IMR-90 (cell line): ENCODE measurements at regions not wholly inside any gene's neighbourhood (a gene's known extent, or its start where the extent isn't known, plus 50 kb on each side); places are given as distances from the start of the nearest gene placed in this dataset.
"Not testable (repeated sequence)": the region's sequence is repeated elsewhere in the genome, so short reads cannot be mapped to it uniquely, and the experiment has no call there.

ENCODE experiments used
- ATAC-seq: fragments of 200-7000 bp; cut with Tn5 transposase; 2 replicates; pipeline ENCODE4 v1.9.1; 2020; ENCODE audit warnings: low read depth, mild to moderate bottlenecking, moderate library complexity
- BruUV-seq: library from RNA; stranded (reverse); fragments of 400-500 nt; replicated peaks from 2 replicates; lab custom pipeline; 2021; lab: Mats Ljungman, UMichigan
- CTCF ChIA-PET: fragments of 300-600 bp; formaldehyde crosslinking; extraction: SDS; loops from one replicate; lab custom pipeline; 2021; ENCODE audit warnings: antibody characterized with exemption; lab: Yijun Ruan, JAX
- POLR2A ChIA-PET: fragments of 300-600 bp; sonication (Branson Sonifier 250); formaldehyde crosslinking; loops from one replicate; lab custom pipeline; 2022; ENCODE audit warnings: antibody characterized with exemption; ENCODE audit not compliant: unreplicated experiment; lab: Charles Lee
- DNase-seq: peaks from one replicate; pipeline ENCODE4 v3.0.0; 2013
- H2AFZ ChIP-seq: replicated peaks from 2 replicates; pipeline ENCODE3; 2013; ENCODE audit warnings: low read length, mild to moderate bottlenecking; ENCODE audit not compliant: poor library complexity
- H2AK5ac ChIP-seq: 2 replicates; pipeline ENCODE4 v1.6.1; 2013; ENCODE audit warnings: low read depth, low read length, inconsistent platforms
- H2AK9ac ChIP-seq: replicated peaks from 2 replicates; pipeline ENCODE3; 2013; ENCODE audit warnings: mild to moderate bottlenecking, low read depth, low read length, moderate library complexity; ENCODE audit not compliant: poor library complexity
- H2BK120ac ChIP-seq: 2 replicates; pipeline ENCODE4 v1.6.1; 2013; ENCODE audit warnings: low read depth, low read length, inconsistent platforms
- H2BK15ac ChIP-seq: 3 replicates; pipeline ENCODE4 v1.6.1; 2013; ENCODE audit warnings: low read depth, low read length, inconsistent platforms
- H2BK20ac ChIP-seq: 2 replicates; pipeline ENCODE4 v1.6.1; 2013; ENCODE audit warnings: low read depth, mild to moderate bottlenecking, inconsistent platforms, low read length, moderate library complexity
- H2BK5ac ChIP-seq: 2 replicates; pipeline ENCODE4 v1.6.1; 2013; ENCODE audit warnings: mild to moderate bottlenecking, low read depth, low read length, inconsistent platforms; ENCODE audit not compliant: poor library complexity, severe bottlenecking
- H3K14ac ChIP-seq: replicated peaks from 2 replicates; pipeline ENCODE4 v1.6.1; 2013; ENCODE audit warnings: low read depth, low read length, inconsistent platforms
- H3K18ac ChIP-seq: 2 replicates; pipeline ENCODE4 v1.6.1; 2013; ENCODE audit warnings: low read depth, low read length, control low read depth
- H3K23ac ChIP-seq: 2 replicates; pipeline ENCODE4 v1.6.1; 2013; ENCODE audit warnings: low read depth, low read length, inconsistent platforms
- H3K27ac ChIP-seq: 2 replicates; pipeline ENCODE4 v1.5.1; 2013; ENCODE audit warnings: mild to moderate bottlenecking, control low read depth, low read length; ENCODE audit not compliant: insufficient read depth
- H3K27me3 ChIP-seq: 2 replicates; pipeline ENCODE4 v1.6.1; 2013; ENCODE audit warnings: low read length; ENCODE audit not compliant: control insufficient read depth, insufficient read depth
- H3K36me3 ChIP-seq: 2 replicates; pipeline ENCODE4 v1.6.1; 2013; ENCODE audit warnings: low read length, mixed read lengths; ENCODE audit not compliant: control insufficient read depth, insufficient read depth
- H3K4ac ChIP-seq: 2 replicates; pipeline ENCODE4 v1.6.1; 2013; ENCODE audit warnings: low read depth, low read length, inconsistent platforms
- H3K4me1 ChIP-seq: 2 replicates; pipeline ENCODE4 v1.6.1; 2013; ENCODE audit warnings: low read length, mixed read lengths; ENCODE audit not compliant: control insufficient read depth, insufficient read depth
- H3K4me2 ChIP-seq: 2 replicates; pipeline ENCODE4 v1.6.1; 2013; ENCODE audit warnings: low read depth, mild to moderate bottlenecking, control low read depth, low read length, moderate library complexity
- H3K4me3 ChIP-seq: 2 replicates; pipeline ENCODE4 v1.5.1; 2013; ENCODE audit warnings: low read depth, mild to moderate bottlenecking, control low read depth, low read length, moderate library complexity; ENCODE audit not compliant: insufficient read depth
- H3K56ac ChIP-seq: 2 replicates; pipeline ENCODE4 v1.6.1; 2013; ENCODE audit warnings: low read length, inconsistent platforms; ENCODE audit not compliant: insufficient read depth; ENCODE audit errors: extremely low read depth
- H3K79me1 ChIP-seq, 2 experiments: 2 replicates each; pipeline ENCODE4 v1.6.1; 2013; ENCODE audit warnings: low read length in 2 of 2, inconsistent platforms in 1 of 2, low read depth in 1 of 2
- H3K9ac ChIP-seq: 2 replicates; pipeline ENCODE4 v1.6.1; 2013; ENCODE audit warnings: low read depth, low read length, control low read depth
- H3K9me1 ChIP-seq: 2 replicates; pipeline ENCODE4 v1.6.1; 2013; ENCODE audit warnings: low read length, inconsistent platforms; ENCODE audit not compliant: insufficient read depth
- H3K9me3 ChIP-seq: 2 replicates; pipeline ENCODE4 v1.6.1; 2013; ENCODE audit warnings: low read length; ENCODE audit not compliant: control insufficient read depth, insufficient read depth
- H4K20me1 ChIP-seq: 2 replicates; pipeline ENCODE4 v1.6.1; 2013; ENCODE audit warnings: low read length, inconsistent platforms; ENCODE audit not compliant: insufficient read depth
- H4K5ac ChIP-seq: 2 replicates; pipeline ENCODE4 v1.6.1; 2013; ENCODE audit warnings: mild to moderate bottlenecking, low read depth, low read length, control low read depth
- H4K8ac ChIP-seq, 2 experiments: 2 replicates each; pipeline ENCODE4 v1.6.1; 2013; ENCODE audit warnings: low read depth in 2 of 2, low read length in 2 of 2, control low read depth in 1 of 2, inconsistent platforms in 1 of 2
- H4K91ac ChIP-seq: 2 replicates; pipeline ENCODE4 v1.6.1; 2013; ENCODE audit warnings: low read depth, low read length, inconsistent platforms; ENCODE audit not compliant: insufficient read depth
- WGBS, 2 experiments: methylation state at CpG; one replicate each; pipeline versions ENCODE4 v1.1.5 to v1.1.7; 2013; ENCODE audit warnings: missing lambda C conversion rate in 2 of 2; ENCODE audit not compliant: insufficient read length in 1 of 2; ENCODE audit errors: extremely low coverage in 2 of 2; 5-methylcytosine and 5-hydroxymethylcytosine counted together
- dilution Hi-C: fragments of 300-500 bp; cut with HindIII; formaldehyde crosslinking; loops from one replicate; pipeline ENCODE4 v1.14.3; 2018; ENCODE audit warnings: low sequenced_read_pairs; ENCODE audit not compliant: unreplicated experiment
- in situ Hi-C: fragments of 300-500 bp; cut with MboI; formaldehyde crosslinking; loops from 3 replicates; pipeline ENCODE4 v1.14.3; 2019; ENCODE audit warnings: low sequenced_read_pairs, inconsistent platforms, mixed read lengths
- intact Hi-C: fragments of 100-400 bp; cut with micrococcal nuclease; formaldehyde crosslinking; loops from 2 replicates; pipeline ENCODE4 v1.10.0; 2022

DNA sequence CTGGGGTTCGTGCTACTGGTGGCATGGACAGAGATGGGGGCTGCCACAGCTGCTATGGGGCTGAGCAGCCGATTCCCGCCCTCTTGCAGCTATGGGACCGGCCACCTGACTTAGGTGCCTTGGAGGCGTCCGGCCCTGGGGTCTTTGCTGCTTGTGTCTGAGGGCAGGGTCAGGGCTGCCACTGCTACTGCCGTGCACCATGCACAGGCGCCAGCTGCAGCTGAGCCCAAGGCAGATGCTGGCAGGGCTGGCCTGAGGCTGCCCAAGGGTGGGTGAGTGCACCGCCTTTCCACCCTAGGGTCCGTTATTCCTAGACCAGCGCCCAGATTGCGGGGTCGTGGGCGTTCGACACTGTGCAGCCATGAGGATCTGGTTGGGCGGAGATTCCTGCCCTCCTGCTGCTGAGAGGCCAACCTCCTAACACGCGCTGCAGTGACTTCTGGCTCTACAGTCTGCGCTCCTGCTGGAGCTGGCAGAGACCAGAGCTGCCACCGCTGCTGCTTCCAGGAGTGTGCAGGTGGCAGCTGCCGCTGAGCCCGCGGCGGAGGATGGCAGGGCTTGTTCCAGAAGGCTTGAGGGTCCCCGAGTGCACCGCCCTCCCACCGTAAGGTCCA, 87.0 kb downstream of the POTEM start:
- H3K9me1 ChIP-seq, H3K56ac ChIP-seq, H3K9me3 ChIP-seq, H3K27ac ChIP-seq, ATAC-seq, H4K91ac ChIP-seq, POLR2A ChIA-PET, dilution Hi-C loops, in situ Hi-C loops, H2AK9ac ChIP-seq, CTCF ChIA-PET, H3K18ac ChIP-seq, H4K20me1 ChIP-seq, H4K5ac ChIP-seq, H3K4me3 ChIP-seq, H3K4ac ChIP-seq, H3K4me1 ChIP-seq, DNase-seq, H3K36me3 ChIP-seq, H3K14ac ChIP-seq, H2BK20ac ChIP-seq, BruUV-seq, H3K27me3 ChIP-seq, H2BK15ac ChIP-seq, H3K79me1 ChIP-seq, H2BK5ac ChIP-seq, H4K8ac ChIP-seq, H3K4me2 ChIP-seq, intact Hi-C loops, H3K23ac ChIP-seq, H2AK5ac ChIP-seq, H2BK120ac ChIP-seq, H3K9ac ChIP-seq, H2AFZ ChIP-seq: not testable (repeated sequence)
- no CpG with 5 or more reads among the region's 27 CpGs for WGBS, 2 experiments

DNA sequence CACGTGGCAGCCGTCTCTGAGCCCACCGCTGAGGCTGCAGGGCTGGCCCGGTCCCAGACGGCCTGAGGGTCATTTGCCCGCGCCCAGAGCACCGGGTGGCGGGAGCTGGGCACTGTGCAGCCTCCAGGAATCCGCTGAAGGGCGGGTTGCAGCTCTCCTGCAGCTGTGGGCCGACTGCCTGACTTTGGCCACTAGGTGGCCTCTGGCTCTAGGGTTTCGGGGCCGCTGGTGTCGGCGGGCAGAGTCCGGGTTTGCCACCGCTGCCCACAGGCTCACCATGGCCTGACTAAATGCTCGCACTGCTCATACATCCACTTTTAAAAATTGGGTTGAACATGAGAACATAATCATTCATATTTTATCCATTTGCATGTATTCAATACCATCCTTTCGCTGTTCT, 87.7 kb downstream of the POTEM start:
- H4K91ac ChIP-seq, intact Hi-C loops, H3K79me1 ChIP-seq, DNase-seq, H2BK5ac ChIP-seq, H2AK5ac ChIP-seq, H3K36me3 ChIP-seq, H3K4me1 ChIP-seq, POLR2A ChIA-PET, H3K4me3 ChIP-seq, H2AK9ac ChIP-seq, H3K27me3 ChIP-seq, H3K9me1 ChIP-seq, H3K9me3 ChIP-seq, H3K27ac ChIP-seq, H2BK15ac ChIP-seq, H3K4me2 ChIP-seq, H2BK120ac ChIP-seq, H3K23ac ChIP-seq, BruUV-seq, H4K8ac ChIP-seq, H3K14ac ChIP-seq, in situ Hi-C loops, H3K18ac ChIP-seq, dilution Hi-C loops, CTCF ChIA-PET, H2BK20ac ChIP-seq, H4K5ac ChIP-seq, H3K56ac ChIP-seq, ATAC-seq, H3K4ac ChIP-seq, H4K20me1 ChIP-seq, H2AFZ ChIP-seq, H3K9ac ChIP-seq: not testable (repeated sequence)
- no CpG with 5 or more reads among the region's 20 CpGs for WGBS, 2 experiments
